DND-41 (cell line): ENCODE measurements at regions not wholly inside any gene's neighbourhood (a gene's known extent, or its start where the extent isn't known, plus 50 kb on each side); places are given as distances from the start of the nearest gene placed in this dataset.

Experiments used
- EZH2 ChIP-seq: IDR thresholded peaks from 3 replicates; pipeline ENCODE4 v1.6.1; 2012; ENCODE audit warnings: borderline replicate concordance, low read depth, mild to moderate bottlenecking, moderate library complexity, low read length, inconsistent platforms; ENCODE audit not compliant: severe bottlenecking
- TF ChIP-seq, protein P1 (sequence below): IDR thresholded peaks from 2 replicates; pipeline ENCODE4 v1.5.1; 2012; ENCODE audit warnings: borderline replicate concordance, low read length, moderate library complexity, mild to moderate bottlenecking; ENCODE audit not compliant: poor library complexity, severe bottlenecking; ENCODE audit errors: extremely low read depth

GRCh38 chr1:244144053-244144452, 93.0 kb downstream of the ZBTB18 start:
- TF ChIP-seq, protein P1, sequence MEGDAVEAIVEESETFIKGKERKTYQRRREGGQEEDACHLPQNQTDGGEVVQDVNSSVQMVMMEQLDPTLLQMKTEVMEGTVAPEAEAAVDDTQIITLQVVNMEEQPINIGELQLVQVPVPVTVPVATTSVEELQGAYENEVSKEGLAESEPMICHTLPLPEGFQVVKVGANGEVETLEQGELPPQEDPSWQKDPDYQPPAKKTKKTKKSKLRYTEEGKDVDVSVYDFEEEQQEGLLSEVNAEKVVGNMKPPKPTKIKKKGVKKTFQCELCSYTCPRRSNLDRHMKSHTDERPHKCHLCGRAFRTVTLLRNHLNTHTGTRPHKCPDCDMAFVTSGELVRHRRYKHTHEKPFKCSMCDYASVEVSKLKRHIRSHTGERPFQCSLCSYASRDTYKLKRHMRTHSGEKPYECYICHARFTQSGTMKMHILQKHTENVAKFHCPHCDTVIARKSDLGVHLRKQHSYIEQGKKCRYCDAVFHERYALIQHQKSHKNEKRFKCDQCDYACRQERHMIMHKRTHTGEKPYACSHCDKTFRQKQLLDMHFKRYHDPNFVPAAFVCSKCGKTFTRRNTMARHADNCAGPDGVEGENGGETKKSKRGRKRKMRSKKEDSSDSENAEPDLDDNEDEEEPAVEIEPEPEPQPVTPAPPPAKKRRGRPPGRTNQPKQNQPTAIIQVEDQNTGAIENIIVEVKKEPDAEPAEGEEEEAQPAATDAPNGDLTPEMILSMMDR: no peak
- no peak for TF ChIP-seq EZH2
